HG03521 (cell line): ENCODE measurements at regions not wholly inside any gene's neighbourhood (a gene's known extent, or its start where the extent isn't known, plus 50 kb on each side); places are given as distances from the start of the nearest gene placed in this dataset.
A peak's percentile ranks its signal among the peaks of the same experiment; 100 is the strongest.

Experiments
- ATAC-seq: cut with Tn5 transposase; IDR thresholded peaks from one replicate; pipeline ENCODE4 v1.9.1; 2021; ENCODE audit warnings: mild to moderate bottlenecking, moderate library complexity; ENCODE audit not compliant: unreplicated experiment

GRCh38 chr1:162970021-162970420, 99.1 kb upstream of the RGS4 start:
- no peak for ATAC-seq

DNA sequence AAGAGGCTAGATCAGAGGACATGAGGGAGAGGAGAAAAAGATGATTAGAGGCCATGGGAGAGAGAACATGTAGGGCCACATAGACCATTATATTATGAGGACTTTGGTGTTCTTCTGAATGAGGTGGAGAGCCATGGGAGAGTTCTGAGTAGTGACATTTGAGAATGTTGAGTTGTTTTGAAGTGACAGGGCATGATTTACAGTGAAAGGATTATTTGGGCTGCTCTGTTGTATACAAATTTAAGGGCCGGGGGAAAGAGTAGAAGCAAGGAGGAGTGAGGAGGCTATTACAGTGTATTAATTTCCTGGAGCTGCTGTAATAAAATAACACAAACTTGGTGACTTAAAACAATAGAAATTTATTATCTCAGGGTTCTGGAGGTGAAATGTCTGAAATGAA, 102.5 kb upstream of the RGS4 start:
- no peak for ATAC-seq

GRCh38 chr1:162964901-162965300, 103.9 kb upstream of the CCDC190 start:
- ATAC-seq = no peak

DNA sequence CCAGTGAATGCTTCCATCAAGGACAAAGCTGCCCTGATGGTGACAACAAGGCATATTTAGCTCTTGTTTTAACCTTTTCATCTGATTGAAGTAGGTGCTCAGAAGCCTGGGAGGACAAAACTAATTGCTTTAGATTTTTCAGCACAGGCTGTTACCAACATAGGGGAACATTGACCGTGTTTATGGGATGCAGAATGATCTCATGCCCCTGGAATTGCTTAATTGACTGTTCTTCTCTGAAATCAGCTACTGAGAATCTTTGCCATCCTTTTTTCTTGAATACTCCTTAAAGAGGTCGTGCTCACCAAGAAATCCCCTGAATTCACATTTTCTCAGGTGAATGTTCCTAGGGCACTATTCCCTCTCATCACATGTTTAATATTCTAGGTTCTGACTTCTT, 95.9 kb upstream of the CCDC190 start:
- no peak for ATAC-seq

DNA sequence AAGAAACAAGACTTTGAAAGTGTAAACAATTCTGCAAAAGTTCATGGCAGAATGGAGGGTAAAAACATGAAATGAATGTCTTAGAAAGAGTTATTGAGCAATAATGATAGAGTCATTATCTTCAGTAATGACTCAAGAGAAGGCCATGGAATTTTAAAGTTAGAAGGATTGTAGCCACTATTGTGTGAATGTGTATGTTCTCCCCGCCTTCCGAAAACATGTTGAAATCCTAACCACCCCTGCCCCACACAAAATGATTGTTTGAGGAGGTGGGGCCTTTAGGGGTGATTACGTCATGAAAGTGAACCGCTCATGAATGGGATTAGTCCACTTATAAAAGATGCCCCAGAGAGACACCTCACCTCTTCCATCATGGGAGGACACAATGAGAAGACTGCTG, 93.8 kb upstream of the CCDC190 start:
- no peak for ATAC-seq

- no peak for ATAC-seq
These were observed 92.0 kb upstream of the CCDC190 start for GRCh38 chr1:162952956-162953355.

- ATAC-seq = peak; percentile 89
These were observed 90.8 kb upstream of the CCDC190 start for GRCh38 chr1:162951553-162952315.

DNA sequence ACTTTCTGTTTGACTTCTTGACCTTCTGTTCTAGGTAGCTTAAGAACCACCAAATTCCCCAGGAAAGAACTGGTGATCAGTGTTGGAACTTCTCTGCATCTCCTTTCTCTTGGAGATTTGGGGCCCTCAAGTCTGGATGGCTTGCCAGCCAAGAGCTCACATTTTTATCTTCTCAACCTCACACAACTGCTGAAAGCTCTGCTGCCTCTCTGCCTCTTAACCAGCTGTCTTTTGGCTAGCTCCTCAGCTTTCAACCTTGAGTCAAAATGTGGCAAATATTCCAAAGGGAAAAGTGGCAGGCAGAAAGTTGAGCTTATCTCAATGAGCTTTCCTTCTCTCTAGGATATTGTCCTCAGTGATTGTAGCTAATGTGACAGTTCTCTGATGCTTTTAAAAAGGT, 89.2 kb upstream of the CCDC190 start:
- ATAC-seq = no peak

GRCh38 chr1:162946701-162947100, 85.7 kb upstream of the CCDC190 start:
- ATAC-seq = no peak

DNA sequence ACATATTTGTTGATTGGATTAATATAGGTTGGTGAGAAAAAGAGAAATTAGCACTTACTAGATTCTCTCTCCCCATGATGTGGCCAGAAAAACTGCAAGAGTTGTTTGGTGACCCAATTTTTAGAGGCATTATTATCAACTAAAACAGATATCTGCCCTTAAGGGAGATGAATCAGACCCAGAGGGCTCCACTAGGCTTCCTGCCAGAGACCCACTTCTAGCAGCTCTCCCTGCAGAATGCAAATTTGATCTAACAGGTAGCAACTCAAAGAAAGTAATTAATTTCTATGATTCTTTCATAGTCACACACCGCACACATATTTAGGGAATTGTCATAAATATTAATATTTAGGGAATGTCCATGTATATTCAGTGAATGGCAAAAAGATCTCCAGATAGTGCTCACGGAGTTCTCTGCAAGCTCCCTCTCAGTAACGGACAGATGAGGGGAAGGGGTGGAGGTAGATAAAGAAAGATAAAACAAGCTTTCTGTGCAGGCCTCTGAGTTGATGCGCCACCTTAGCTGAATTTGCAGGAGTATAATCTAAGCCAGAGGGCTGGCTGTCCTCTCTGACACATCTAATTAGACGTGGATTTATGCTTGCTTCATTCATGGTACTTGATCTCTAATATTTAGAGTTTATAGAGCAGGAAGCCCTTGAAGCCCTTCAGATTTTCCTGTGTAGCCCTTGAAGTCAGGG, 84.1 kb upstream of the CCDC190 start:
- no peak for ATAC-seq

- ATAC-seq = no peak
These were observed 82.6 kb upstream of the CCDC190 start for GRCh38 chr1:162943622-162944021.

DNA sequence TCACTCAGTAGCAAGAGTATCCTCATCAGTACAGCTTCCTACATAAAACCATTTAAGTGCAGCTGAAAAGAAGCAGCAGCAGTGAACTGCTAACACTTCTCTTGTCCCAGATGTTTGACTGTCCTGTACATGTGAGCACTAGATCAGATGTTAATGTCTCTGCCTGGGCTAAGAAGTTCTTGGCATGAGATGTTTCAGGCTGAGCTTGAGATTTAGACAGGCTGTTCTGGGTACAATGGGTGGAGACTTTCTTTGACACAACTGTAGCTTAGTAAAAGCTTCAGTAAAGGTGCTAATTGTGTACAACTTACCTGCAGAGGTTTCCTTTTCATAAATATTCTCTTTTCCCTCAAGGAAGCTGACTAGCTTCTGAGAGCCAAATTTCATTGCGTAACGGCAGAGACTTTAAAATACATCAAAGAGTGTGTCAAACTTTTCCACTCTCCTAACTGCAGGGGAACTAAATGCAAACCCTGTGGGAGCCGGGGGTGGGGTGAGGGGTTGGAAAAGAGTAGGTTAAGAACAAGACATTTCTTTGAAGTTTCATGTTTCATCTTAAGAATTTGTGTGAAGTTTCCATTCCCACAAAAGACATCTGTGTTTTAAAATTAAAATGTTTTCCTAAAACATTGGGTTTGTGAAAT, 82.1 kb upstream of the CCDC190 start:
- no peak for ATAC-seq

DNA sequence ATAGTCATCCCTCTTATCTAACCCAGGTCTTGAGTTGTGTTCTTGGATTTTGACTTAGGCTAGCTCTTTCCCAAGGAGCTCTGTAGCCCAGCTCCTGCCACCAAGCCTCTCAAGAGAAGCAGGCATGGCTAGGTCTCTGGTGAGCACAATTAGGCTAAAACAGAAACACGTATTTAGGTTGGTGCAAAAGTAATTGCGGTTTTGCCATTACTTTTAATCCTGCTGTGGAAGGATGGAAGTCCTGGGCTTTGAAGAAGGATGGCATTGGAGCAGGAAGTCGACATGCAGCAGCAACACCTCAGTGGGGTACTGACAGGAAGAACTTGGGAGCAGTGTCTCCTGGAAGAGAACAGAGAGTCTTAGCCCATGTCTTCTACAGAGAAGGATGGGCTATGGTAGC, 80.0 kb upstream of the CCDC190 start:
- ATAC-seq = no peak

DNA sequence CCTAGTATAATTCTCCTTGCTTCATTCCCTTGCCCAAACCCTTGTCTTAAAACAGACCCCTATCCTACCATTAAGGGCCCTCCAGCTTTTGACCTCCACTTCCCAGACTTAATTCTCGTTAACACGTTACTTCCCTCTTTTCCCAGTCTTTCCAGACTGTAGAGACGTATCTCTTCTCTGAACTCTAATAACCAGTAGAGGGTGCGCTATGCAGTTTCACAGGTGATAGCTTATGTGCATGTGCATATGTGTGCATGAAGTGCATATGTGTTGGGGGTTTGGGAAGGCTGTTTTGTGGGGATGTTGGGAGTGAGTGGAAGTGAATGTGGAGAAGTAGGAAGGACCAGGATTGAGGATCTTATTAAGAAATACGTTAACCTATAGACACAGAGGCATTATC, 78.1 kb upstream of the CCDC190 start:
- no peak for ATAC-seq

DNA sequence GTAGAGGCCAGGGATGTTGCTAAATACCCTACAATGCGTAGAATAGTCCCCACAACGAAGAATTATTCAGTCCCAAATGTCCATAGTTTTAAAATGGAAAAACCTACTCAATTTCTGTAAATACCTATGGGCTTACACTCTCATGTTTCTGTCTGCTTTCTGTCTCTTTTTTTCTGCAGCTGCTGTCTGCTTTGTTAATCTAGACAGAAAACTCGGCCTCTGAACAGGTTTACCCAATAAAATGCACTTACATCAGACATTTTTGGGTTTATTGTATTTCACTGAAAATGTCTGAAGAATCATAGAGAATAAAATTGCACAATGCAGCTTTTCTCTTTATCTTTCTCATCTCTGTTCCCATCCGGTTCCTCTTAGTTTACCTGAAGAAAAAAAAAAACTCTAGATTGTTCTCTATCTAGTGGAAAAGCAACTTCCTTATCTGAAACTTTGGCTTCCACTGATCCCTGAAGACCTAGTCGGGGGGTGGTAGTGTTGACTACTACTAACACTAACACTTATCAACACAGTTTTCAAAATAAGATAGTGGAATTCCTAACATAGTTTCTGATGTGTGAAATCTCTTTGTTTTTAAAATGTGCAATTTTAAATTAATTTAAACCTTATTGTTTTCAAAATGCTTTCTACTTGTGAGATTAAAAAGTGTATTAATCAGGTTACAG, 76.9 kb upstream of the CCDC190 start:
- ATAC-seq = no peak

- ATAC-seq = no peak
These were observed 70.1 kb upstream of the CCDC190 start for GRCh38 chr1:162930976-162931560.

DNA sequence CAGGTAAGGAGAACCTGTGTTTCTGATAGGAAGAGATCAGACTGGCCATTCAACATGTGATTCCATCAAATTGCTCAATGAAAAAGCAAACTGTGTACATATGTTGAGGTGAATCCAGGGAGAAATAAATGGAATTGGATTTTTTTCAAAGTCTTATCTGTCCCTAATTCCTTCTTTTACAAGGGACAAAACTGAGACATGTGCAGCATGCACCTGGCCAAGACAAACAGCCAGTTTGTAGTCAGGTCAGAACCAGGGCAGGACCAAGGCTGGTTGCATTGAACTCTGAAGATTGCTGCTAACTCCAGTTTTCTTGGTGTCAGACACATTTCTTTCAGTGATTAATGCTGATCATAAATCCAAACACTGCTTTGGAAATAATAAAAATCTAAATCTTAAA, 69.6 kb upstream of the CCDC190 start:
- no peak for ATAC-seq

DNA sequence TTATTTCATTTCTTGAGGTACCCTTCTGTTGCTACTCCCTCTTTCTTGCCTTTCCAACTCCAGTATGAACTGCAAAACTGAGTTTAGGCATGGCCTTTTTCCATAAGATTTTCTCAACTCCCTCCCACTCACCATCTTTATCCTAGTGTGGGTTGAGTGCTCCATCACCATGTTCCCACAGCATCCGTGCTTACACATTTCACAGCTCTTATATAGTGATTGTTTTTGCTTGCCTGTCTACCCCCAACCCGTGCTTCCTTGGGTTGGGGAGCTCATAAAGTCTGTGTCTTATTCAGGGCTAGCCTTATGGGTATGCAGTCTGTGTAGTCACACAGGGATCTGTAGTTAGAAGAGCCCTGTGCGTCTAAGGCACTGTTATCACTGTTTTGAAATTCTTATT, 68.2 kb upstream of the CCDC190 start:
- no peak for ATAC-seq

DNA sequence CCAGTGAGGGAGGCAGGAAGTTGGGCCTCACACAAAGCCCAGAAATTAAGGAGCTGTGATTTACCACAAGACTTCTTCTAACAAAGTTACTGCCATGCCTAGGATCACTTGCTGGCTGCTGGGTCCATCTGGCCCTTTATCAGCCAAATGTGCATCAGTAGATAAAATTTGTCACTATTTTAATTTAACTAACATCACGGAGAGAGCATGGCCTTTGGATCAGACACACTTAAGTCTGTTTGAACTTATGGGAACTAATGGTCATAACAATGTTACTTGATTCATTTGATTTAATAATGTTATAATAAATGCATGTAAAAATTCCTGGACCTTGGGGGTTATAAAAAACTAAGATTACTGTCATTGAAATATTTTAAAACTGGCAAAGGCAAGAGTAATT, 67.2 kb upstream of the CCDC190 start:
- no peak for ATAC-seq

DNA sequence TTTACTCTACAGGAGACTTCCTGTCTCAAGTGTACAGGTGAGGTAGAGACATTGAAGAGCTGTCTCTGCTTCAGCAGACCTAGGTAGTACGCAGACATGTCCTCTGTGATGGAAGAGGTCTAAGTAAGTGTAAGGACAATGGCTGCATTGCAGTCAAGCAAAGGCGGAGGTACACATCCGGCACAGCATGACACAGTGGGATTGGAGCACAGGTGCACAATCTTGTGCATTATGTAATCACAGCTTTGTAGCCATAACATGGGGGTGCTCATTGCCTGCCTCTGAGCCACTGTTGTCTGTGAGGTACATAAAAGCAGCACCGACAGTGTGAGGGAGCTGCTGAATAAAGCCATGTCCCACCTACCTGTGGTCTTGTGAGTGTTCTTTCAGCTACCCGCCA, 66.4 kb upstream of the CCDC190 start:
- ATAC-seq = no peak

DNA sequence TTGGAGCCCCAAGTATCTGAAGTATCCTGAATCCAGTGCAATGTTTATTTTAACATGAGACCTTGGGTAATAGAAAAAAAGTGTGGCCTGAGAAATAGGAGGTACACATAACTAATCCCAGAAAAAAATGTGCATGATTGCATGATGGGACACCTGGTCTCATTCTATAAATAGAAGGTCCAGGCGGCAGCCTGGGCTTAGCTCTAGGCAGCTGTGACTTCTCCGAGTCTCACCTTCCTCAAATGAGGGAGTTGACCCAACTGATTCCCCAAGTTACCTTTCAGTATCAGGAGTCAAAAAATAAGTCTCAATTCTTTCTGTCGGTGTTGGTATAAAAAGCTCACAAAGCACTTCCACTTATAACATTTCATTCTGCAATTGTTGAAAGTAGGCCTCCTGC, 65.9 kb upstream of the CCDC190 start:
- no peak for ATAC-seq
